Gastroesophageal sphincter (tissue), 4 donors: ENCODE measurements at regions not wholly inside any gene's neighbourhood (a gene's known extent, or its start where the extent isn't known, plus 50 kb on each side); places are given as distances from the start of the nearest gene placed in this dataset.
"Not testable (repeated sequence)": the region's sequence is repeated elsewhere in the genome, so short reads cannot be mapped to it uniquely, and the experiment has no call there.

Experiments used
- ATAC-seq: fragments of 150-250 bp; one replicate; pipeline ENCODE4 v1.9.1; 2016; ENCODE audit warnings: mild to moderate bottlenecking, moderate library complexity
- H3K27ac ChIP-seq, 4 donors: fragments of 200-600 bp; sonication (generic) in 3 of 4; 1 replicate in 3 of 4; 2 replicates in 1 of 4; pipeline ENCODE4 v1.5.1; 2016 to 2019
- H3K27me3 ChIP-seq: fragments of 200-600 bp; sonication (generic); one replicate; pipeline ENCODE4 v1.5.1; 2019
- H3K36me3 ChIP-seq, 2 donors: fragments of 200-600 bp; sonication (generic); one replicate each; pipeline ENCODE4 v1.5.1; 2019; ENCODE audit warnings: control low read depth in 1 of 2
- H3K4me1 ChIP-seq, 3 donors: fragments of 200-600 bp; sonication (generic); 1 replicate in 2 of 3; 2 replicates in 1 of 3; pipeline ENCODE4 v1.5.1; 2016 to 2019; ENCODE audit warnings: control low read depth in 2 of 3
- H3K4me3 ChIP-seq, 2 donors: fragments of 200-600 bp; sonication (generic); one replicate each; pipeline ENCODE4 v1.5.1; 2019; ENCODE audit warnings: mild to moderate bottlenecking in 1 of 2, moderate library complexity in 1 of 2
- H3K9me3 ChIP-seq, 3 donors: fragments of 200-600 bp; sonication (generic); one replicate each; pipeline ENCODE4 v1.5.1; 2017 to 2019; ENCODE audit warnings: control low read depth in 2 of 3
- EP300 ChIP-seq: sonication (generic); formaldehyde crosslinking; IDR thresholded peaks from one replicate; pipeline ENCODE4 v1.6.1; 2017; ENCODE audit warnings: antibody characterized with exemption, mild to moderate bottlenecking
- POLR2A ChIP-seq, 2 donors: fragments of 450-650 bp; IDR thresholded peaks; one replicate each; pipeline ENCODE4 v1.6.1; 2017; ENCODE audit warnings: antibody characterized with exemption in 2 of 2, mild to moderate bottlenecking in 2 of 2, moderate library complexity in 1 of 2
- POLR2AphosphoS5 ChIP-seq: sonication (generic); formaldehyde crosslinking; IDR thresholded peaks from one replicate; pipeline ENCODE4 v1.6.1; 2017; ENCODE audit warnings: antibody characterized with exemption
- WGBS, 2 donors: methylation state at CpG; one replicate each; pipeline ENCODE4 v1.1.5; 2018; ENCODE audit warnings: low coverage in 1 of 2; 5-methylcytosine and 5-hydroxymethylcytosine counted together
- TF ChIP-seq, protein P1 (sequence below), 4 experiments: fragments of 200-600 bp in 2 of 4; fragments of 450-650 bp in 2 of 4; sonication (generic) in 1 of 4; IDR thresholded peaks; one replicate each; pipeline ENCODE4 v1.5.1; 2017 to 2019; ENCODE audit warnings: antibody characterized with exemption in 4 of 4, mild to moderate bottlenecking in 2 of 4, moderate library complexity in 2 of 4

DNA sequence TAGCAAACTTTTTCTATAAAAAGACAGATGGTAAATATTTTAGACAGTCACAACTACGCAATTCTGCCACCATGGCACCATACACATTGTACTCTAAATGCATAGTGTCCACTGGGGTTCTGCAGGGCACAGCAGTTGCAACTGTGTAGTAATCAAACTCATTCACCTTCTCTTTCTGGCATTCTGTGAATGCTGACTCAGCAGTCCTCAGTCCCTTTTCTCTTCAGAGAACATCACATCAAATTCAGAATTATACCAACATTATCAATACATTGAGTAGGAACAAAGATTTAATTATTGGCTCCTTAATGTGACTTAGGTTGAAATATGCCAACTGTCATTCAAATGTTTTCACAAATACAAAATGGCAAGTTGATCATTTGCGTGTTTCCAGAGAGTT, 74.2 kb upstream of the N4BP1 start:
- Histone ChIP-seq H3K9me3 (no peaks in the 10 kb centered on the region), H3K36me3 (no peaks in the 10 kb centered on the region), H3K27ac (no peak overlapping the region), H3K4me1 (peaks cover 0 to 9% (median 0%) of the 10 kb centered on the region in 3 donors), H3K27me3 (peaks cover 5% of the 10 kb centered on the region), H3K4me3 (no peak overlapping the region)
- ATAC-seq = no peak
- 68 to 72% methylated on average over 2 of the region's 2 CpGs for WGBS, 2 donors
- TF ChIP-seq EP300 (no peak), POLR2AphosphoS5 (no peak), POLR2A (IDR thresholded peaks at IDR 0.05) (no peak)
- TF ChIP-seq, protein P1, sequence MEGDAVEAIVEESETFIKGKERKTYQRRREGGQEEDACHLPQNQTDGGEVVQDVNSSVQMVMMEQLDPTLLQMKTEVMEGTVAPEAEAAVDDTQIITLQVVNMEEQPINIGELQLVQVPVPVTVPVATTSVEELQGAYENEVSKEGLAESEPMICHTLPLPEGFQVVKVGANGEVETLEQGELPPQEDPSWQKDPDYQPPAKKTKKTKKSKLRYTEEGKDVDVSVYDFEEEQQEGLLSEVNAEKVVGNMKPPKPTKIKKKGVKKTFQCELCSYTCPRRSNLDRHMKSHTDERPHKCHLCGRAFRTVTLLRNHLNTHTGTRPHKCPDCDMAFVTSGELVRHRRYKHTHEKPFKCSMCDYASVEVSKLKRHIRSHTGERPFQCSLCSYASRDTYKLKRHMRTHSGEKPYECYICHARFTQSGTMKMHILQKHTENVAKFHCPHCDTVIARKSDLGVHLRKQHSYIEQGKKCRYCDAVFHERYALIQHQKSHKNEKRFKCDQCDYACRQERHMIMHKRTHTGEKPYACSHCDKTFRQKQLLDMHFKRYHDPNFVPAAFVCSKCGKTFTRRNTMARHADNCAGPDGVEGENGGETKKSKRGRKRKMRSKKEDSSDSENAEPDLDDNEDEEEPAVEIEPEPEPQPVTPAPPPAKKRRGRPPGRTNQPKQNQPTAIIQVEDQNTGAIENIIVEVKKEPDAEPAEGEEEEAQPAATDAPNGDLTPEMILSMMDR (IDR thresholded peaks at IDR 0.05) = no peak

DNA sequence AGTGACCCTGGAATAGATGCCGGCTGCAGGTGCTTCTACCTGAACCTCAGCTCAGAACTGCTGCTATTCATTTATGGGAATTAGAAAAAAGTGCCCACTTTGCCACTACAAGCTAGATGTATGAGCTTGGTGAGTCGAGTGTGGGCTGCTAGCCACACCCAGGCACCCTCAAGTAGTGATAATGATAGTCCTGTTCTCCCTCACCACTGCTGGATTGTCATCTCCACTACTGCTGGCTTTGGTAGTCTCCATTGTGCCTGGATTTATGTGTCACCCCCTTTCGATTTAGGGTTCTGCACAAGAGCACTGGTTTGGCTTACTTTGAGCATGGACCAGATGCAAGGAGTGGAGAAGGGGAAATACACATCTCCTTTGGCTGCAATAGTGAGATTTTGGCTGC, 73.0 kb upstream of the N4BP1 start:
- Histone ChIP-seq H3K4me1 (peaks cover 0 to 9% (median 0%) of the 10 kb centered on the region in 3 donors), H3K9me3 (no peaks in the 10 kb centered on the region), H3K27ac (no peak overlapping the region), H3K27me3 (no peaks in the 10 kb centered on the region), H3K36me3 (no peaks in the 10 kb centered on the region), H3K4me3 (no peak overlapping the region)
- 40% methylated on average over 2 of the region's 3 CpGs; no CpG with 5 or more reads in 1 of the 2 donors for WGBS, 2 donors
- ATAC-seq = no peak
- TF ChIP-seq EP300 = no peak
- no peak for TF ChIP-seq POLR2A (IDR thresholded peaks at IDR 0.05)

DNA sequence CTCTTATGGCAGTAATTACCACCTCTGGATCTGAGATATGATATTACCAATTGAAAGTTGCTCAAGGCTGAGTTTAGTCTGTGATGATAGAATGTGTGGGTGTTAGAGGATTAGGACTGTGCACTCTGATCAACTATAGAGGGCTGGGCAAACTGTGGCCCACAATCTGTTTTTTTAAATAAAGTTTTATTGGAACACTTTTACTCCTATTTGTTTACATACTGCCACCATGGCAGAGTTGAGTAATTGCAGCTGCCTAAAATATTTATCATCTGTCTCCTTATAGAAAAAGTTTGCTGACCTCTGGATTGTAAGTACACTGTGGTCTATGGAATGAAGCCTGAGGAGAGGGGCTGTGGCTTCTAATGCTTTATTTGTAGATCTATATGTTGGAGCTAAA, 71.5 kb upstream of the N4BP1 start:
- Histone ChIP-seq H3K4me3 (no peak overlapping the region), H3K27me3 (no peaks in the 10 kb centered on the region), H3K27ac (no peak overlapping the region), H3K9me3 (no peaks in the 10 kb centered on the region), H3K36me3 (no peaks in the 10 kb centered on the region), H3K4me1 (peaks cover 0 to 9% (median 0%) of the 10 kb centered on the region in 3 donors)
- TF ChIP-seq POLR2AphosphoS5 (no peak), EP300 (no peak), POLR2A (IDR thresholded peaks at IDR 0.05) (no peak)
- TF ChIP-seq, protein P1 (IDR thresholded peaks at IDR 0.05) = no peak
- ATAC-seq = no peak

DNA sequence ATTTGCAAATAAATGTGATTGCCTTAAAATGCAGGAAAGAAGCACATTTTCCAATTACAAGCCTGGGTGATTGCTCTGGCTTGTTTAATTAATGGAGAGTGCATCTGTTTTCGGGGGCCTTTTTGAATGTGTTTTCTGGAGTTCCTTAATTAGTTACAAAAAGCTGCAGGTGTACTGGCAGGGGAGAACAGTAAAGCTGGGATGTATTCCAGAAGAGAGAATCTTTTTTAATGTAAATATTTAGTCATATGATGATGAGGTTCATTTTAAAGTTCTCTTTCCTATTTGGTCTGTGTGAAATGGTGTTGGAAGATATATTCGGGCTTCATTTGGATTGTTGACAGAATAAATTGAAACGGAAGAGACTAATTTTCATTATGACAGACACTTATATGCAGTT, 70.9 kb upstream of the N4BP1 start:
- Histone ChIP-seq H3K4me3 (no peak overlapping the region), H3K9me3 (no peaks in the 10 kb centered on the region), H3K36me3 (no peaks in the 10 kb centered on the region), H3K27ac (no peak overlapping the region), H3K4me1 (peaks cover 0 to 9% (median 0%) of the 10 kb centered on the region in 3 donors), H3K27me3 (no peaks in the 10 kb centered on the region)
- TF ChIP-seq, protein P1 (IDR thresholded peaks at IDR 0.05) = no peak
- TF ChIP-seq POLR2A (IDR thresholded peaks at IDR 0.05) (no peak), EP300 (no peak), POLR2AphosphoS5 (no peak)
- ATAC-seq = no peak
- WGBS, 2 donors = 28 to 62% methylated on average over 3 of the region's 3 CpGs

DNA sequence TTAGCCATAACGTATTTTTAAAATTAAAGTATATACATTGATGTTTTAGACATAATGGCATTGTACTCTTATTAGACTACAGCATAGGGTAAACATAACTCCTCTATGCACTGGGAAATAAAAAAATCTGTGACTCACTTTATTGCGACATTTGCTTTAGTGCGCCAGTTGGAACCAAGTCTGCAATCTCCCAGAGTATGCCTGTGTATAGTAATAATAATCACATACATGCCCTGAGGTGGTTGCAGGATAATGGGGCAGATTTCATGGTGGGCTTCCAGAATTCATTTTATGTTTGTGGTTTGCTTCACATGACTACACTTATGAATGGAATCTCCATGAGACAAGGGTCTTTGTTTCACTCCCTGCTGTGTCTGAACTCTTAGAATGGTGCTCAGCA, 66.9 kb upstream of the N4BP1 start:
- Histone ChIP-seq H3K4me1 (no peaks in the 10 kb centered on the region), H3K9me3 (peaks cover 0 to 11% (median 0%) of the 10 kb centered on the region in 3 donors), H3K36me3 (no peaks in the 10 kb centered on the region), H3K27ac (no peak overlapping the region), H3K27me3 (peaks cover 4% of the 10 kb centered on the region), H3K4me3 (no peak overlapping the region)
- TF ChIP-seq, protein P1 (IDR thresholded peaks at IDR 0.05) = no peak
- no peak for TF ChIP-seq EP300
- TF ChIP-seq POLR2AphosphoS5 = no peak
- TF ChIP-seq POLR2A (IDR thresholded peaks at IDR 0.05) = no peak
- no peak for ATAC-seq
- WGBS, 2 donors = 94 to 98% methylated on average over 3 of the region's 3 CpGs

DNA sequence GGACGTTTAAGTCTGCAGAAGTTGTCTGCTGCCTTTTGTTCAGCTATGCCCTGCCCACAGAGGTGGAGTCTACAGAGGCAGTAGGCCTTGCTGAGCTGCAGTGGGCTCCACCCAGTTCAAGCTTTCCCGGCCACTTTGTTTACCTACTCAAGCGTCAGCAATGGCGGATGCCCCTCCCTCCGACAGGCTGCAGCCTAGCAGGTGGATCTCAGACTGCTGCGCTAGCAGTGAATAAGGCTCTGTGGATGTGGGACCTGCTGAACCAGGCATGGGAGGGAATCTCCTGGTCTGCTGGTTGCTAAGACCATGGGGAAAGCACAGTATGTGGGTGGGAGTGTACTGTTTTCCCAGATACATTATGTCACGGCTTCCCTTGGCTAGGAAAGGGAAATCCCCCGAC, 58.2 kb upstream of the N4BP1 start:
- 49% methylated on average over 6 of the region's 8 CpGs; no CpG with 5 or more reads in 1 of the 2 donors for whole genome bisulfite sequencing, 2 donors
- not testable (repeated sequence) for H3K27ac ChIP-seq, ATAC-seq, H3K4me1 ChIP-seq, H3K27me3 ChIP-seq, H3K4me3 ChIP-seq, H3K36me3 ChIP-seq
- peaks cover 0 to 18% (median 0%) of the 10 kb centered on the region in 3 donors for H3K9me3 ChIP-seq
